ENCODE measurements at regions not wholly inside any gene's neighbourhood (a gene's known extent, or its start where the extent isn't known, plus 50 kb on each side); places are given as distances from the start of the nearest gene placed in this dataset.

GRCh38 chr6:71396410-71396801, 107.8 kb downstream of the OGFRL1 start:
- no peaks in the 10 kb centered on the region for H3K27me3 ChIP-seq
- intact Hi-C loops (cut with DNase I): no loop called here
- 90 to 96% (median 94%) methylated on average over 2 of the region's 2 CpGs for WGBS, 4 donors
- TF ChIP-seq POLR2A (IDR thresholded peaks at IDR 0.05) (no peak), CTCF (IDR thresholded peaks at IDR 0.05) (no peak)
- no peaks in the 10 kb centered on the region for H3K36me3 ChIP-seq (replicated peaks in 1 of 2)
- H3K27ac ChIP-seq: no peak overlapping the region
- no peaks in the 10 kb centered on the region for H3K9me3 ChIP-seq (replicated peaks in 1 of 3)
- peaks cover 8 to 20% of the 10 kb centered on the region in 2 donors for H3K4me1 ChIP-seq (replicated peaks in 1 of 2)
- no peak for DNase-seq
- H3K4me3 ChIP-seq: no peak overlapping the region

- Histone ChIP-seq H3K4me3 (no peak overlapping the region), H3K27ac (no peak overlapping the region), H3K27me3 (no peaks in the 10 kb centered on the region), H3K9me3 (replicated peaks in 1 of 3) (no peaks in the 10 kb centered on the region), H3K36me3 (replicated peaks in 1 of 2) (no peaks in the 10 kb centered on the region), H3K4me1 (replicated peaks in 1 of 2) (peaks cover 9 to 22% of the 10 kb centered on the region in 2 donors)
- intact Hi-C loops (cut with DNase I): no loop called here
- WGBS, 4 donors: 69 to 94% (median 71%) methylated on average over 2 of the region's 2 CpGs
- no peak for DNase-seq
- TF ChIP-seq CTCF (IDR thresholded peaks at IDR 0.05): no peak
- no peak for TF ChIP-seq POLR2A (IDR thresholded peaks at IDR 0.05)
Measured at GRCh38 chr6:71399279-71399678, 110.7 kb downstream of the OGFRL1 start.

GRCh38 chr6:71400852-71401251, 112.2 kb downstream of the OGFRL1 start:
- peaks cover 6 to 20% of the 10 kb centered on the region in 2 donors for H3K4me1 ChIP-seq (replicated peaks in 1 of 2)
- DNase-seq: no peak
- no peaks in the 10 kb centered on the region for H3K27me3 ChIP-seq
- H3K36me3 ChIP-seq (replicated peaks in 1 of 2): no peaks in the 10 kb centered on the region
- no peak overlapping the region for H3K27ac ChIP-seq
- H3K9me3 ChIP-seq (replicated peaks in 1 of 3): no peaks in the 10 kb centered on the region
- intact Hi-C loops (cut with DNase I): no loop called here
- H3K4me3 ChIP-seq: no peak overlapping the region
- TF ChIP-seq CTCF (IDR thresholded peaks at IDR 0.05) (no peak), POLR2A (IDR thresholded peaks at IDR 0.05) (no peak)

GRCh38 chr6:71402096-71402495, 113.5 kb downstream of the OGFRL1 start:
- WGBS, 4 donors: 73 to 92% (median 83%) methylated on average over 3 of the region's 3 CpGs
- TF ChIP-seq CTCF (IDR thresholded peaks at IDR 0.05): no peak
- TF ChIP-seq POLR2A (IDR thresholded peaks at IDR 0.05): no peak
- no peak overlapping the region for H3K4me3 ChIP-seq
- H3K27ac ChIP-seq: no peak overlapping the region
- H3K4me1 ChIP-seq (replicated peaks in 1 of 2): peaks cover 6 to 20% of the 10 kb centered on the region in 2 donors
- intact Hi-C loops (cut with DNase I): no loop called here
- H3K9me3 ChIP-seq (replicated peaks in 1 of 3): no peaks in the 10 kb centered on the region
- no peaks in the 10 kb centered on the region for H3K27me3 ChIP-seq
- no peak for DNase-seq
- no peaks in the 10 kb centered on the region for H3K36me3 ChIP-seq (replicated peaks in 1 of 2)
